ENCODE measurements at regions not wholly inside any gene's neighbourhood (a gene's known extent, or its start where the extent isn't known, plus 50 kb on each side); places are given as distances from the start of the nearest gene placed in this dataset.
A peak's percentile ranks its signal among the peaks of the same experiment; 100 is the strongest.
"Not testable (repeated sequence)": the region's sequence is repeated elsewhere in the genome, so short reads cannot be mapped to it uniquely, and the experiment has no call there.

DNA sequence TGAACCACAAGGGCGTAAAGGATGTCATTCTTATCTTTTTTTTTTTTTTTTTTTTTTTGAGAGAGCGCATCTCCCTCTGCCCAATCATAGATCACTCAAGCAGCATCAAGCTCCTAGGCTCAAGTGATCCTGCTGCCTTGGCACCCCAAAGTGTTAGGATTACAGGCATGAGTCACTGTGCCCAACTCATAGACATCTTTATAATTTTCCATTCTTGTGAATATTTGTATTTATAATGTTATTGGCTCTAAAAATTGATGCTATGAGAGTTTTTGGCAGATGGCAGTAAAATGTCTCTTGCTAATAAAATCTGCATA, 128.7 kb downstream of the AKR1D1 start:
- peak overlapping the region; percentile 3; the same call in 1 of the 2 replicates for H3K27ac ChIP-seq
- TF ChIP-seq, protein P1, sequence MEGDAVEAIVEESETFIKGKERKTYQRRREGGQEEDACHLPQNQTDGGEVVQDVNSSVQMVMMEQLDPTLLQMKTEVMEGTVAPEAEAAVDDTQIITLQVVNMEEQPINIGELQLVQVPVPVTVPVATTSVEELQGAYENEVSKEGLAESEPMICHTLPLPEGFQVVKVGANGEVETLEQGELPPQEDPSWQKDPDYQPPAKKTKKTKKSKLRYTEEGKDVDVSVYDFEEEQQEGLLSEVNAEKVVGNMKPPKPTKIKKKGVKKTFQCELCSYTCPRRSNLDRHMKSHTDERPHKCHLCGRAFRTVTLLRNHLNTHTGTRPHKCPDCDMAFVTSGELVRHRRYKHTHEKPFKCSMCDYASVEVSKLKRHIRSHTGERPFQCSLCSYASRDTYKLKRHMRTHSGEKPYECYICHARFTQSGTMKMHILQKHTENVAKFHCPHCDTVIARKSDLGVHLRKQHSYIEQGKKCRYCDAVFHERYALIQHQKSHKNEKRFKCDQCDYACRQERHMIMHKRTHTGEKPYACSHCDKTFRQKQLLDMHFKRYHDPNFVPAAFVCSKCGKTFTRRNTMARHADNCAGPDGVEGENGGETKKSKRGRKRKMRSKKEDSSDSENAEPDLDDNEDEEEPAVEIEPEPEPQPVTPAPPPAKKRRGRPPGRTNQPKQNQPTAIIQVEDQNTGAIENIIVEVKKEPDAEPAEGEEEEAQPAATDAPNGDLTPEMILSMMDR (conservative IDR thresholded peaks at IDR 0.05): no peak

DNA sequence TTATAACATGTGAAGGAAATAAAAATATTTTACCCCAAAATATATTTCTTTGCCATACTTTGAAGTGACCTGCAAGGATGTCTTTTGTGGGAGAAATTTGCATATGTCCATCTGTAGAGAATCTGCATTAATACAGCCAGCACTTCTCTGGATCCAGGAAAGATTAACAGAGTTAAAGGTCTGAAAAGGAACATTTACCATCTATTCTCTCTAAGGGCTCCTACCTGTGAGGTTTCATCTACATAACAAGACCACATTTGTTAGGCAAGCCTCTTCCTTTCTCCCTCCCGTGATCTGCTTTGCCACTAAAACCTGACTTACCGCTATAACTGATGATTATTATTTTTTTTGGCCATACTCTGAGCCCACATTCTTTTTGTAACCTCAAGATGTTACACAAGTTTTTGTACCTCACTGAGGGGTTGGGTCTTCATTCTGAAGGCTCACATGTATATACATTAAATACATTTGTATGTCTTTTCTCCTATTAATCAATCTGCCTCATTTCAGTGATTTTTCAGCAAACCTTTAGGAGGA, 129.4 kb downstream of the AKR1D1 start:
- TF ChIP-seq, protein P1 (conservative IDR thresholded peaks at IDR 0.05): no peak
- H3K27ac ChIP-seq: no peak overlapping the region

GRCh38 chr7:138207555-138207971, 131.3 kb downstream of the AKR1D1 start:
- TF ChIP-seq, protein P1 (conservative IDR thresholded peaks at IDR 0.05): no peak
- H3K27ac ChIP-seq: no peak overlapping the region

- H3K27ac ChIP-seq: no peak overlapping the region
- TF ChIP-seq, protein P1 (conservative IDR thresholded peaks at IDR 0.05): no peak
Observed at GRCh38 chr7:138208142-138208570, 131.9 kb downstream of the AKR1D1 start.

- no peak overlapping the region for H3K27ac ChIP-seq
- TF ChIP-seq, protein P1 (conservative IDR thresholded peaks at IDR 0.05): no peak
Observed at GRCh38 chr7:138208864-138209263, 132.6 kb downstream of the AKR1D1 start.

- H3K27ac ChIP-seq: peak overlapping the region; percentile 75
- TF ChIP-seq, protein P1 (conservative IDR thresholded peaks at IDR 0.05): no peak
Observed at GRCh38 chr7:138212314-138212713, 136.1 kb downstream of the AKR1D1 start.

- no peak overlapping the region for H3K27ac ChIP-seq
- TF ChIP-seq, protein P1 (conservative IDR thresholded peaks at IDR 0.05): no peak
Observed at GRCh38 chr7:138214926-138215325, 138.7 kb downstream of the AKR1D1 start.

DNA sequence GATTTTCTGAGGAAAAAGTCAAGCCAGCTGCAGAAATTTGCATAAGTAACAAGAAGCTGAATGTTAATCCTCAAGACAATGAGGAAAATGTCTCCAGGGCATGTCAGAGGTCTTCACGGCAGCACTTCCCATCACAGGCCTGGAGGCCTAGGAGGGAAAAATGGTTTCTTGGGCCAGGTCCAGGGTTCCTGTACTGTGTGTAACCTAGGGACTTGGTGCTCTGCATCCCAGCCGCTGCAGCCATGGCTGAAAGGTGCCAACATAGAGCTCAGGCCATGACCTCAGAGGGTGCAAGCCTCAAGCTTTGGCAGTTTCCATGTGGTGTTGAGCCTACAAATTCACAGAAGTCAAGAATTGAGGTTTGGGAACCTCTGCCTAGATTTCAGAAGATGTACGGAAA, 144.1 kb downstream of the AKR1D1 start:
- H3K27ac ChIP-seq: not testable (repeated sequence)

- peak overlapping the region; percentile 4; the same call in 1 of the 2 replicates for H3K27ac ChIP-seq
Observed at GRCh38 chr7:138221388-138221787, 145.1 kb downstream of the AKR1D1 start.
